ENCODE measurements at regions not wholly inside any gene's neighbourhood (a gene's known extent, or its start where the extent isn't known, plus 50 kb on each side); places are given as distances from the start of the nearest gene placed in this dataset.

DNA sequence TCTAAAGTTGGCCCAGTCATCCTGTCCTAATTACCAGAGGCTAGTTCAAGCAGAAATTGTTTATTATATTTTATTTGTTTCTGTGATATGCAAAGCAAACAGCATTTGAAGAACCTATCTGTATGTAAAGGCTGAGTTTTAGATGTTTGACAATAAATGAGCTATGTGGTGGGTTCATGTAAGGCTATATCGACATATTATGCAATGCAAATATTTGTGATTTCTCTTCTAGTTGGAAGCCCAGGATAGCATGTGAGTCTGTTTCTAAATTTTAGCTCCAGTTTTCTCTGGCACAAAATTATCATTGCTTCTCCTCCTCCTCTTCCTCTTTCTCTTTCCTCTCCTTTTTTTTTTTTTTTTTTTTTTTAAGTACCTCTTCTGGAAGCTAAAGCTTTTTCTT lies 263.2 kb upstream of the LMCD1 start:
- TF ChIP-seq, protein P1, sequence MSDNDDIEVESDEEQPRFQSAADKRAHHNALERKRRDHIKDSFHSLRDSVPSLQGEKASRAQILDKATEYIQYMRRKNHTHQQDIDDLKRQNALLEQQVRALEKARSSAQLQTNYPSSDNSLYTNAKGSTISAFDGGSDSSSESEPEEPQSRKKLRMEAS (IDR thresholded peaks at IDR 0.05; ENCODE audit: low read depth, low read length) = no peak
- no peak for TF ChIP-seq POLR2A (IDR thresholded peaks at IDR 0.05; ENCODE audit: extremely low read depth, insufficient read length)
- TF ChIP-seq, protein P2, sequence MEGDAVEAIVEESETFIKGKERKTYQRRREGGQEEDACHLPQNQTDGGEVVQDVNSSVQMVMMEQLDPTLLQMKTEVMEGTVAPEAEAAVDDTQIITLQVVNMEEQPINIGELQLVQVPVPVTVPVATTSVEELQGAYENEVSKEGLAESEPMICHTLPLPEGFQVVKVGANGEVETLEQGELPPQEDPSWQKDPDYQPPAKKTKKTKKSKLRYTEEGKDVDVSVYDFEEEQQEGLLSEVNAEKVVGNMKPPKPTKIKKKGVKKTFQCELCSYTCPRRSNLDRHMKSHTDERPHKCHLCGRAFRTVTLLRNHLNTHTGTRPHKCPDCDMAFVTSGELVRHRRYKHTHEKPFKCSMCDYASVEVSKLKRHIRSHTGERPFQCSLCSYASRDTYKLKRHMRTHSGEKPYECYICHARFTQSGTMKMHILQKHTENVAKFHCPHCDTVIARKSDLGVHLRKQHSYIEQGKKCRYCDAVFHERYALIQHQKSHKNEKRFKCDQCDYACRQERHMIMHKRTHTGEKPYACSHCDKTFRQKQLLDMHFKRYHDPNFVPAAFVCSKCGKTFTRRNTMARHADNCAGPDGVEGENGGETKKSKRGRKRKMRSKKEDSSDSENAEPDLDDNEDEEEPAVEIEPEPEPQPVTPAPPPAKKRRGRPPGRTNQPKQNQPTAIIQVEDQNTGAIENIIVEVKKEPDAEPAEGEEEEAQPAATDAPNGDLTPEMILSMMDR (IDR thresholded peaks at IDR 0.05; ENCODE audit: low read depth, low read length) = no peak

All from NB4 (cell line).